Hepatocyte (in vitro differentiated cells): ENCODE measurements at regions not wholly inside any gene's neighbourhood (a gene's known extent, or its start where the extent isn't known, plus 50 kb on each side); places are given as distances from the start of the nearest gene placed in this dataset.

Experiments
- DNase-seq: peaks from one replicate; pipeline ENCODE4 v3.0.0-alpha.2; 2016; ENCODE audit warnings: low spot score
- H2AFZ ChIP-seq: fragments of 200-600 bp; sonication (generic); 2 replicates; pipeline ENCODE4 v1.6.0; 2016; ENCODE audit warnings: antibody characterized with exemption, mild to moderate bottlenecking
- H3K27ac ChIP-seq: fragments of 200-600 bp; sonication (generic); 2 replicates; pipeline ENCODE4 v1.5.1; 2016; ENCODE audit warnings: mild to moderate bottlenecking
- H3K27me3 ChIP-seq: fragments of 200-600 bp; sonication (generic); 2 replicates; pipeline ENCODE4 v1.6.1; 2016
- H3K36me3 ChIP-seq: fragments of 200-600 bp; sonication (generic); replicated peaks from 2 replicates; pipeline ENCODE4 v1.5.1; 2016; ENCODE audit warnings: low read depth; ENCODE audit not compliant: insufficient read depth
- H3K4me1 ChIP-seq: fragments of 200-600 bp; sonication (generic); 2 replicates; pipeline ENCODE4 v1.5.1; 2016; ENCODE audit warnings: mild to moderate bottlenecking, moderate library complexity; ENCODE audit not compliant: insufficient read depth
- H3K4me2 ChIP-seq: fragments of 200-600 bp; sonication (generic); 2 replicates; pipeline ENCODE4 v1.6.0; 2016
- H3K4me3 ChIP-seq: fragments of 200-600 bp; sonication (generic); 2 replicates; pipeline ENCODE4 v1.5.1; 2016; ENCODE audit warnings: mild to moderate bottlenecking
- H3K79me2 ChIP-seq: fragments of 200-600 bp; sonication (generic); 2 replicates; pipeline ENCODE4 v1.6.0; 2017; ENCODE audit warnings: mild to moderate bottlenecking
- H3K9me2 ChIP-seq: fragments of 200-600 bp; sonication (generic); replicated peaks from 2 replicates; pipeline ENCODE4 v1.6.0; 2017; ENCODE audit warnings: mild to moderate bottlenecking; ENCODE audit not compliant: insufficient read depth
- H3K9me3 ChIP-seq: fragments of 200-600 bp; sonication (generic); 2 replicates; pipeline ENCODE4 v1.5.1; 2016; ENCODE audit warnings: low read depth, mild to moderate bottlenecking
- H4K20me1 ChIP-seq: fragments of 200-600 bp; sonication (generic); 2 replicates; pipeline ENCODE4 v1.6.0; 2016; ENCODE audit warnings: mild to moderate bottlenecking; ENCODE audit not compliant: insufficient read depth, poor library complexity, severe bottlenecking
- EZH2 ChIP-seq: fragments of 200-600 bp; sonication (generic); IDR thresholded peaks from 2 replicates; pipeline ENCODE4 v1.6.1; 2016; ENCODE audit warnings: antibody characterized with exemption, mild to moderate bottlenecking, borderline replicate concordance
- EZH2phosphoT487 ChIP-seq: fragments of 200-600 bp; sonication (generic); IDR thresholded peaks from one replicate; pipeline ENCODE4 v1.6.1; 2018; ENCODE audit warnings: antibody characterized with exemption, mild to moderate bottlenecking, low read depth, moderate library complexity; ENCODE audit not compliant: unreplicated experiment, severe bottlenecking
- WGBS: methylation state at CpG from one replicate; pipeline ENCODE4 v1.1.6; 2016; ENCODE audit warnings: low lambda C conversion rate; ENCODE audit errors: missing lambda C conversion rate; 5-methylcytosine and 5-hydroxymethylcytosine counted together
- TF ChIP-seq, protein P1 (sequence below): fragments of 200-600 bp; sonication (generic); IDR thresholded peaks from 2 replicates; pipeline ENCODE4 v1.5.1; 2016; ENCODE audit warnings: antibody characterized with exemption, mild to moderate bottlenecking; ENCODE audit not compliant: poor library complexity

DNA sequence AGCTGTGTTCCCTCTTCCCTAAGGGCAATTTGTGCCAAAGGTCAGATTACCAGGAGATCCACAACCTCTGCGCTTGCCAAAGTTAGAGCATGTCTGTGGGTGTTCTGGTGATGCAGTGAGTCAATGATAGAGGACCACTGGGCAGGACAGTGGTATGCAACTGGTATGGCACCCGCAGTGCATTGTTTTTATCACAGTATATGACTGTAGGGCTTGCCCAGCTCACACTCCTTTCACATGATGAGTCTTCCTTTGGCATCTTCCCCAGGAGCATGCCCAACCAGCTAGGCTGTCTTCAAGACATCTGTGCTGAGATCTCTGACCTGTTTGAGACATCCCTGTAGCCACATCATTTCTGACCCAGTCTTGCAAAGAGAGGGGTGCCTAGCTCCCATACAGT, 1650.0 kb upstream of the CDH6 start:
- Histone ChIP-seq H3K9me2 (no peaks in the 10 kb centered on the region), H3K4me1 (no peaks in the 10 kb centered on the region), H3K79me2 (no peaks in the 10 kb centered on the region), H3K4me2 (no peak overlapping the region), H3K36me3 (no peaks in the 10 kb centered on the region), H4K20me1 (no peaks in the 10 kb centered on the region), H3K4me3 (no peak overlapping the region), H3K9me3 (no peaks in the 10 kb centered on the region), H3K27ac (no peak overlapping the region), H3K27me3 (no peaks in the 10 kb centered on the region), H2AFZ (no peak overlapping the region)
- DNase-seq: no peak
- TF ChIP-seq EZH2phosphoT487 (no peak), EZH2 (no peak)
- TF ChIP-seq, protein P1, sequence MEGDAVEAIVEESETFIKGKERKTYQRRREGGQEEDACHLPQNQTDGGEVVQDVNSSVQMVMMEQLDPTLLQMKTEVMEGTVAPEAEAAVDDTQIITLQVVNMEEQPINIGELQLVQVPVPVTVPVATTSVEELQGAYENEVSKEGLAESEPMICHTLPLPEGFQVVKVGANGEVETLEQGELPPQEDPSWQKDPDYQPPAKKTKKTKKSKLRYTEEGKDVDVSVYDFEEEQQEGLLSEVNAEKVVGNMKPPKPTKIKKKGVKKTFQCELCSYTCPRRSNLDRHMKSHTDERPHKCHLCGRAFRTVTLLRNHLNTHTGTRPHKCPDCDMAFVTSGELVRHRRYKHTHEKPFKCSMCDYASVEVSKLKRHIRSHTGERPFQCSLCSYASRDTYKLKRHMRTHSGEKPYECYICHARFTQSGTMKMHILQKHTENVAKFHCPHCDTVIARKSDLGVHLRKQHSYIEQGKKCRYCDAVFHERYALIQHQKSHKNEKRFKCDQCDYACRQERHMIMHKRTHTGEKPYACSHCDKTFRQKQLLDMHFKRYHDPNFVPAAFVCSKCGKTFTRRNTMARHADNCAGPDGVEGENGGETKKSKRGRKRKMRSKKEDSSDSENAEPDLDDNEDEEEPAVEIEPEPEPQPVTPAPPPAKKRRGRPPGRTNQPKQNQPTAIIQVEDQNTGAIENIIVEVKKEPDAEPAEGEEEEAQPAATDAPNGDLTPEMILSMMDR: no peak
- WGBS: 91% methylated on average over 2 of the region's 2 CpGs

DNA sequence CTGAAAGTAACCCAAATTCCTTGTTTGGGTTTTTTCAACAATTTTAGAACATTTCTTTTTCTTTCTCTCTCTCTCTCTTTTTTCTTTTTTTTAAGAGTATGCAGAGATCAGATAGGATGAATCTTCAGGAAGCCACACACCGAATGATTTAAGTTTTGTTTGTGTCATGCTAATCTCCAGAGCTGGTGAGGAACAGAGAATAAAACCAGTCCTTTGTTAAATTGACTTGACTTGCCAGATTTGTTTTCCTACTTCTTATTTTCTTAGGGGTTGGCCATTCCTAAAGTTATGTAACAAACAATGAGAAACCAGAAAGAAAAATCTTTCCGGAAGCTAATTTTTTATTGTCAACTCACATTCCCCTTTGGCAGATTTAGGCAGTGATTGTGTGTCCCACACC, 1669.3 kb upstream of the CDH6 start:
- no peaks in the 10 kb centered on the region for H3K4me1 ChIP-seq
- no peaks in the 10 kb centered on the region for H3K36me3 ChIP-seq
- TF ChIP-seq EZH2 (no peak), EZH2phosphoT487 (no peak)
- TF ChIP-seq, protein P1: no peak
- no peaks in the 10 kb centered on the region for H3K9me2 ChIP-seq
- DNase-seq: no peak
- H2AFZ ChIP-seq: no peak overlapping the region
- no peaks in the 10 kb centered on the region for H3K79me2 ChIP-seq
- no peaks in the 10 kb centered on the region for H3K27me3 ChIP-seq
- H3K4me2 ChIP-seq: no peak overlapping the region
- no peaks in the 10 kb centered on the region for H4K20me1 ChIP-seq
- no peaks in the 10 kb centered on the region for H3K9me3 ChIP-seq
- 38% methylated on average over 2 of the region's 2 CpGs for WGBS
- no peak overlapping the region for H3K27ac ChIP-seq
- H3K4me3 ChIP-seq: no peak overlapping the region

DNA sequence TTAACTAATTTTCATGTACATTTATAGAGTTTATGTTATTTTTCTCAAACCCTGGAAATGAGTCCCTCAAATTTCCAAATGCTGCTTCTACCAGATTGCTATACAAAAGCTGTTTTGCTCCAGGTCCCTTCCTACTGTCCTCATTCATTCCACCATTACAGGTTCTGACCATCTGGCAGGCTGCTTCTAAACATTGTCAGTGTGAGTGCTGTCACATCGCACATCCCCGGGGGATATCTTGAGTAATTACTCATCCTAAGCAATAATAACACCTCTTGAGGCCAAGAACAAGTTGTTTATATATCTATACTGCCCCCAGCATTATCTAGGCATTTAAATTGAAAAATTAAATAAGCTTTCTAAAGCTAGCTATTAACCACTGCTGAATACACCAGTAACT, 1675.3 kb upstream of the CDH6 start:
- H3K4me1 ChIP-seq: no peaks in the 10 kb centered on the region
- no peak overlapping the region for H2AFZ ChIP-seq
- H3K79me2 ChIP-seq: no peaks in the 10 kb centered on the region
- no peaks in the 10 kb centered on the region for H3K9me2 ChIP-seq
- no peak for DNase-seq
- no peaks in the 10 kb centered on the region for H3K9me3 ChIP-seq
- 53% methylated on average over 2 of the region's 2 CpGs for WGBS
- no peak overlapping the region for H3K27ac ChIP-seq
- no peak overlapping the region for H3K4me2 ChIP-seq
- no peaks in the 10 kb centered on the region for H3K27me3 ChIP-seq
- no peak overlapping the region for H3K4me3 ChIP-seq
- TF ChIP-seq EZH2phosphoT487 (no peak), EZH2 (no peak)
- TF ChIP-seq, protein P1: no peak
- H4K20me1 ChIP-seq: no peaks in the 10 kb centered on the region
- H3K36me3 ChIP-seq: no peaks in the 10 kb centered on the region

DNA sequence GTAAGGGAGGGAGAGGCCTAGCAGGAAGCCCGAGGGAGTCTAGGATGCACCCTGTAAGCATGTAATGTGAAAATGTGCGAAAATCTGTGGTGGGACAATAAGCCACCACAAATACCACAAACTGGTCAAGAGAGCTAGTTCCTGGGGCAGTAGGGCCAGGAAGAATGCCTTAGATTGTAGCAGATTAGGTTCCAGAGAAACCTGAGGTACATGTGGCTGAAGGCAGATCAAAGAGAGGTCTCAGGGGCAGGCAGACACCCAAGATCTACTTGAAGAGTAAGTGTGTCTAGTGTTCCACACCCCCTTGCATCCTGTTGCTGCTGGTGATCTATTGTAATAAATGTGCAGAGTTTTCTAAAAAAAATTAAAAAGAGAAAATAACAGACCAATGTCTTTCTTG, 1677.3 kb upstream of the CDH6 start:
- no peak for TF ChIP-seq EZH2
- no peak for TF ChIP-seq EZH2phosphoT487
- TF ChIP-seq, protein P1: no peak
- Histone ChIP-seq H3K27ac (no peak overlapping the region), H2AFZ (no peak overlapping the region), H3K27me3 (no peaks in the 10 kb centered on the region), H3K4me3 (no peak overlapping the region), H3K9me3 (no peaks in the 10 kb centered on the region), H3K4me2 (no peak overlapping the region), H3K36me3 (no peaks in the 10 kb centered on the region), H3K79me2 (no peaks in the 10 kb centered on the region), H4K20me1 (no peaks in the 10 kb centered on the region), H3K9me2 (no peaks in the 10 kb centered on the region), H3K4me1 (no peaks in the 10 kb centered on the region)
- WGBS: 77% methylated on average over 2 of the region's 2 CpGs
- DNase-seq: no peak
